ENCODE measurements at regions not wholly inside any gene's neighbourhood (a gene's known extent, or its start where the extent isn't known, plus 50 kb on each side); places are given as distances from the start of the nearest gene placed in this dataset.
"Not testable (repeated sequence)": the region's sequence is repeated elsewhere in the genome, so short reads cannot be mapped to it uniquely, and the experiment has no call there.

DNA sequence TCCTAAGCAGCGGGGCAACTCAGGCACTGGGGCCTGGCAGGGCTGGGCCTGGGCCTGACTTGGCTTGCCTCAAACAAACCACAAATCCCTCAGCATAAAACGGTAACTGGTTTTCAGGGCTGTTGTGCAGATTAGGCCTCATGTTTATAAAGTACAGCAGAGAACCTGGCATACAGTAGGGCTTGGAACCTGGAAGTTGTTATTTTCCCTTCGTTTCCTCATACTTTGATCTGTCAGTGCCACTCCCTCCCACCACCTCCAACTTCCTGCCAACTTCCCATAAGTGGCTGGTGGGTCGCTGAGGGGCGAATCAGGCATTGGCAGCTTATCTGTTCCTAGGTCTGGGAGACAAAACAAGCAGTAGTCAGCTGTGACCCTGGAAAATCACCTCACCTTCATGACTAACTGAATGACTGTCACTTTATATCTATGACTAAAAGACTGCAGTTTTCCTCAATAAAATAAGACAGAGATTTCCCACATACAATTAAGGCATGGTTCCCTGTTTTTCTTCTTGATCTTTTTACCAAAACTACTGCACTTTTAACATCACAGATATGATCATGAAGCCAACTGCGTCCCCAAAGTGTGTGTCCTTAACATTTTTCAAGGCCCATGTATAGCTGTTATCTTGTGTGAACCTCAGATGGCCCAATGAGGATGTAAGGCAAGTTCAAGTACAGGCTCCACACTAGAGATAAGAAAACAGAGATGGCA lies 94.5 kb downstream of the TRIM69 start:
- TF ChIP-seq, protein P1, sequence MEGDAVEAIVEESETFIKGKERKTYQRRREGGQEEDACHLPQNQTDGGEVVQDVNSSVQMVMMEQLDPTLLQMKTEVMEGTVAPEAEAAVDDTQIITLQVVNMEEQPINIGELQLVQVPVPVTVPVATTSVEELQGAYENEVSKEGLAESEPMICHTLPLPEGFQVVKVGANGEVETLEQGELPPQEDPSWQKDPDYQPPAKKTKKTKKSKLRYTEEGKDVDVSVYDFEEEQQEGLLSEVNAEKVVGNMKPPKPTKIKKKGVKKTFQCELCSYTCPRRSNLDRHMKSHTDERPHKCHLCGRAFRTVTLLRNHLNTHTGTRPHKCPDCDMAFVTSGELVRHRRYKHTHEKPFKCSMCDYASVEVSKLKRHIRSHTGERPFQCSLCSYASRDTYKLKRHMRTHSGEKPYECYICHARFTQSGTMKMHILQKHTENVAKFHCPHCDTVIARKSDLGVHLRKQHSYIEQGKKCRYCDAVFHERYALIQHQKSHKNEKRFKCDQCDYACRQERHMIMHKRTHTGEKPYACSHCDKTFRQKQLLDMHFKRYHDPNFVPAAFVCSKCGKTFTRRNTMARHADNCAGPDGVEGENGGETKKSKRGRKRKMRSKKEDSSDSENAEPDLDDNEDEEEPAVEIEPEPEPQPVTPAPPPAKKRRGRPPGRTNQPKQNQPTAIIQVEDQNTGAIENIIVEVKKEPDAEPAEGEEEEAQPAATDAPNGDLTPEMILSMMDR (IDR thresholded peaks at IDR 0.05; ENCODE audit: low read depth, low read length, missing input control): not testable (repeated sequence)
- TF ChIP-seq, protein P2, sequence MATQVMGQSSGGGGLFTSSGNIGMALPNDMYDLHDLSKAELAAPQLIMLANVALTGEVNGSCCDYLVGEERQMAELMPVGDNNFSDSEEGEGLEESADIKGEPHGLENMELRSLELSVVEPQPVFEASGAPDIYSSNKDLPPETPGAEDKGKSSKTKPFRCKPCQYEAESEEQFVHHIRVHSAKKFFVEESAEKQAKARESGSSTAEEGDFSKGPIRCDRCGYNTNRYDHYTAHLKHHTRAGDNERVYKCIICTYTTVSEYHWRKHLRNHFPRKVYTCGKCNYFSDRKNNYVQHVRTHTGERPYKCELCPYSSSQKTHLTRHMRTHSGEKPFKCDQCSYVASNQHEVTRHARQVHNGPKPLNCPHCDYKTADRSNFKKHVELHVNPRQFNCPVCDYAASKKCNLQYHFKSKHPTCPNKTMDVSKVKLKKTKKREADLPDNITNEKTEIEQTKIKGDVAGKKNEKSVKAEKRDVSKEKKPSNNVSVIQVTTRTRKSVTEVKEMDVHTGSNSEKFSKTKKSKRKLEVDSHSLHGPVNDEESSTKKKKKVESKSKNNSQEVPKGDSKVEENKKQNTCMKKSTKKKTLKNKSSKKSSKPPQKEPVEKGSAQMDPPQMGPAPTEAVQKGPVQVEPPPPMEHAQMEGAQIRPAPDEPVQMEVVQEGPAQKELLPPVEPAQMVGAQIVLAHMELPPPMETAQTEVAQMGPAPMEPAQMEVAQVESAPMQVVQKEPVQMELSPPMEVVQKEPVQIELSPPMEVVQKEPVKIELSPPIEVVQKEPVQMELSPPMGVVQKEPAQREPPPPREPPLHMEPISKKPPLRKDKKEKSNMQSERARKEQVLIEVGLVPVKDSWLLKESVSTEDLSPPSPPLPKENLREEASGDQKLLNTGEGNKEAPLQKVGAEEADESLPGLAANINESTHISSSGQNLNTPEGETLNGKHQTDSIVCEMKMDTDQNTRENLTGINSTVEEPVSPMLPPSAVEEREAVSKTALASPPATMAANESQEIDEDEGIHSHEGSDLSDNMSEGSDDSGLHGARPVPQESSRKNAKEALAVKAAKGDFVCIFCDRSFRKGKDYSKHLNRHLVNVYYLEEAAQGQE (IDR thresholded peaks at IDR 0.05): not testable (repeated sequence)
- not testable (repeated sequence) for TF ChIP-seq JUND (IDR thresholded peaks at IDR 0.05)

Measured in liver (tissue), 3 donors.